ENCODE measurements at regions not wholly inside any gene's neighbourhood (a gene's known extent, or its start where the extent isn't known, plus 50 kb on each side); places are given as distances from the start of the nearest gene placed in this dataset.
"Not testable (repeated sequence)": the region's sequence is repeated elsewhere in the genome, so short reads cannot be mapped to it uniquely, and the experiment has no call there.

DNA sequence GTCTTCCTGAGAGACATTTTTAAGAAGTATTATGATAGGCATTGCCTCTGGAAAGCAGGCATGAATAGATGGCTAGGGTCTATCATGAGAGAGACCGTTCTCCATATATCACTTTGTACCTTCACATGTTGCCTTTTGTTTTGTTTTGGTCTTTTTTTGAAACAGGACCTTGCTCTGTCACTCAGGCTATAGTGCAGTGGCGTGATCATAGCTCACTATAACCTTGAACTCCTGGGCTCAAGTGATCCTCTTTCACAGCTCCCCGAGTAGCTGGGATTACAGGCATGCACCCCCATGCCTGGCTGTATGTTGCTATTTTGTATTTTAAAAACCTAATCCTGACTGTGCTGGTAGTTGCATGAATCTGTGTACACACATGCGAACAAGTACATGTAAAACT lies 869.6 kb upstream of the DEFB115 start:
- not testable (repeated sequence) for DNase-seq (ENCODE audit: low read depth); H3K9me3 ChIP-seq (ENCODE audit: insufficient read depth, low read depth, low read length); H4K20me1 ChIP-seq (ENCODE audit: insufficient read depth, low read length); H3K4me3 ChIP-seq (ENCODE audit: insufficient read depth, low read depth, low read length); H3K4me1 Mint-ChIP-seq (ENCODE audit: low read depth, unreplicated experiment); H3K4me2 ChIP-seq (ENCODE audit: low read length); H3K79me2 ChIP-seq (ENCODE audit: insufficient read depth, low read length); H3K9me3 Mint-ChIP-seq (ENCODE audit: unreplicated experiment); H2AFZ ChIP-seq (ENCODE audit: low read depth, low read length); H3K27me3 Mint-ChIP-seq (ENCODE audit: low read depth, unreplicated experiment); H3K27ac ChIP-seq (ENCODE audit: low read depth, low read length); H3K27ac Mint-ChIP-seq (ENCODE audit: unreplicated experiment); H3K36me3 ChIP-seq (ENCODE audit: insufficient read depth, low read length); H3K9ac ChIP-seq (ENCODE audit: low read length); H3K36me3 Mint-ChIP-seq (ENCODE audit: low read depth, unreplicated experiment); FAIRE-seq; H3K4me1 ChIP-seq (ENCODE audit: insufficient read depth, low read length); H3K27me3 ChIP-seq (ENCODE audit: insufficient read depth, low read length); H3K4me3 Mint-ChIP-seq (ENCODE audit: unreplicated experiment)

DNA sequence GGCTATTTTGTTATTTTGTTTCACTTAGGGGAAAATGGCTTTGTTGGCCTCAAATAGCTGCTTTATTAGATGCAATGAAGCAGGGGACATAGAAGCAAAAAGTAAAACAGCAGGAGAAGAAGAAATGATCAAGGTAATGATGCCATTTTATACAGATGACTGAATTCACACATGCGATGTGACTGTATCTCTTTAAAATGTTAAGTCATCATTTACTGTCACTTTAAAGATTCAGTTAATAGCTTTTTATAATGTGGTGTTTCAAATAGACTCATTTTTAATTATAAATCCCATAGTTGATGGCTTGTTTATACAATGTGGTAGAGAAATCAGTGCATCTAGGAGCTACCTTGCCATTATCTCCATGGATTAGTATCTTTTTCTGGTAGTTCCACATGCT lies 863.9 kb upstream of the DEFB115 start:
- H3K27ac ChIP-seq (ENCODE audit: low read depth, low read length); H3K79me2 ChIP-seq (ENCODE audit: insufficient read depth, low read length): not testable (repeated sequence)
- H3K36me3 Mint-ChIP-seq (ENCODE audit: low read depth, unreplicated experiment) = peaks cover 12% of the 10 kb centered on the region

GRCh38 chr20:30397111-30397510 lies 860.4 kb upstream of the DEFB115 start:
- H2AFZ ChIP-seq (ENCODE audit: low read depth, low read length); H3K27me3 ChIP-seq (ENCODE audit: insufficient read depth, low read length); H3K36me3 ChIP-seq (ENCODE audit: insufficient read depth, low read length); H3K4me1 Mint-ChIP-seq (ENCODE audit: low read depth, unreplicated experiment); DNase-seq (ENCODE audit: low read depth); H3K27me3 Mint-ChIP-seq (ENCODE audit: low read depth, unreplicated experiment); H3K9me3 ChIP-seq (ENCODE audit: insufficient read depth, low read depth, low read length); H3K9me3 Mint-ChIP-seq (ENCODE audit: unreplicated experiment); H3K4me3 Mint-ChIP-seq (ENCODE audit: unreplicated experiment); H3K27ac ChIP-seq (ENCODE audit: low read depth, low read length); H4K20me1 ChIP-seq (ENCODE audit: insufficient read depth, low read length); H3K79me2 ChIP-seq (ENCODE audit: insufficient read depth, low read length); H3K9ac ChIP-seq (ENCODE audit: low read length); H3K4me2 ChIP-seq (ENCODE audit: low read length); H3K27ac Mint-ChIP-seq (ENCODE audit: unreplicated experiment); H3K4me1 ChIP-seq (ENCODE audit: insufficient read depth, low read length); FAIRE-seq; H3K4me3 ChIP-seq (ENCODE audit: insufficient read depth, low read depth, low read length): not testable (repeated sequence)
- H3K36me3 Mint-ChIP-seq (ENCODE audit: low read depth, unreplicated experiment) = peaks cover 18% of the 10 kb centered on the region

More for the DNA sequence above, 863.9 kb upstream of the DEFB115 start:
- DNase-seq (ENCODE audit: low read depth); H2AFZ ChIP-seq (ENCODE audit: low read depth, low read length); H3K27me3 Mint-ChIP-seq (ENCODE audit: low read depth, unreplicated experiment); H4K20me1 ChIP-seq (ENCODE audit: insufficient read depth, low read length); H3K9me3 ChIP-seq (ENCODE audit: insufficient read depth, low read depth, low read length); H3K4me2 ChIP-seq (ENCODE audit: low read length); H3K27ac Mint-ChIP-seq (ENCODE audit: unreplicated experiment); H3K9ac ChIP-seq (ENCODE audit: low read length); H3K27me3 ChIP-seq (ENCODE audit: insufficient read depth, low read length); H3K9me3 Mint-ChIP-seq (ENCODE audit: unreplicated experiment); H3K4me1 ChIP-seq (ENCODE audit: insufficient read depth, low read length); H3K4me3 ChIP-seq (ENCODE audit: insufficient read depth, low read depth, low read length); H3K4me1 Mint-ChIP-seq (ENCODE audit: low read depth, unreplicated experiment); H3K4me3 Mint-ChIP-seq (ENCODE audit: unreplicated experiment); H3K36me3 ChIP-seq (ENCODE audit: insufficient read depth, low read length): not testable (repeated sequence)
- peak; percentile 90 for FAIRE-seq

DNA sequence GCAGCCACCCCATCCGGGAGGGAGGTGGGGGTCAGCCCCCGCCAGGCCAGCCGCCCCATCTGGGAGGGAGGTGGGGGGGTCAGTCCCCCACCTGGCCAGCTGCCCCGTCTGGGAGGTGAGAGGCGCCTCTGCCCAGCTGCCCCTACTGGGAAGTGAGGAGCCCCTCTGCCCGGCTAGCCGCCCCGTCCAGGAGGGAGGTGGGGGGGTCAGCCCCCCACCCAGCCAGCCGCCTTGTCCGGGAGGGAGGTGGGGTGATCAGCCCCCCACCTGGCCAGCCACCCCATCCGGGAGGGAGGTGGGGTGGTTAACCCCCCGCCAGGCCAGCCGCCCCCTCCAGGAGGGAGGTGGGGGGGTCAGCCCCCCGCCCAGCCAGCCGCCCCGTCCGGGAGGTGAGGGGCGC lies 852.4 kb upstream of the DEFB115 start:
- not testable (repeated sequence) for H3K4me1 Mint-ChIP-seq (ENCODE audit: low read depth, unreplicated experiment); H3K4me3 ChIP-seq (ENCODE audit: insufficient read depth, low read depth, low read length); H3K79me2 ChIP-seq (ENCODE audit: insufficient read depth, low read length); H3K9me3 ChIP-seq (ENCODE audit: insufficient read depth, low read depth, low read length); H3K27me3 ChIP-seq (ENCODE audit: insufficient read depth, low read length); FAIRE-seq; H2AFZ ChIP-seq (ENCODE audit: low read depth, low read length); H4K20me1 ChIP-seq (ENCODE audit: insufficient read depth, low read length); H3K27ac Mint-ChIP-seq (ENCODE audit: unreplicated experiment); H3K9ac ChIP-seq (ENCODE audit: low read length); H3K36me3 ChIP-seq (ENCODE audit: insufficient read depth, low read length); H3K4me3 Mint-ChIP-seq (ENCODE audit: unreplicated experiment); H3K27me3 Mint-ChIP-seq (ENCODE audit: low read depth, unreplicated experiment); DNase-seq (ENCODE audit: low read depth); H3K4me2 ChIP-seq (ENCODE audit: low read length); H3K27ac ChIP-seq (ENCODE audit: low read depth, low read length); H3K4me1 ChIP-seq (ENCODE audit: insufficient read depth, low read length)
- Mint-ChIP-seq H3K9me3 (ENCODE audit: unreplicated experiment) (peaks cover 32% of the 10 kb centered on the region), H3K36me3 (ENCODE audit: low read depth, unreplicated experiment) (peaks cover 17% of the 10 kb centered on the region)

GRCh38 chr20:30405585-30405984 lies 851.9 kb upstream of the DEFB115 start:
- not testable (repeated sequence) for FAIRE-seq; H3K27ac Mint-ChIP-seq (ENCODE audit: unreplicated experiment); H3K9me3 ChIP-seq (ENCODE audit: insufficient read depth, low read depth, low read length); H2AFZ ChIP-seq (ENCODE audit: low read depth, low read length); H3K27ac ChIP-seq (ENCODE audit: low read depth, low read length); H3K36me3 ChIP-seq (ENCODE audit: insufficient read depth, low read length); H3K4me2 ChIP-seq (ENCODE audit: low read length); H3K4me3 ChIP-seq (ENCODE audit: insufficient read depth, low read depth, low read length); H3K27me3 Mint-ChIP-seq (ENCODE audit: low read depth, unreplicated experiment); H3K4me1 ChIP-seq (ENCODE audit: insufficient read depth, low read length); H3K27me3 ChIP-seq (ENCODE audit: insufficient read depth, low read length); H3K79me2 ChIP-seq (ENCODE audit: insufficient read depth, low read length); H3K4me1 Mint-ChIP-seq (ENCODE audit: low read depth, unreplicated experiment); H3K9ac ChIP-seq (ENCODE audit: low read length); DNase-seq (ENCODE audit: low read depth); H3K4me3 Mint-ChIP-seq (ENCODE audit: unreplicated experiment); H4K20me1 ChIP-seq (ENCODE audit: insufficient read depth, low read length)
- H3K9me3 Mint-ChIP-seq (ENCODE audit: unreplicated experiment) = peaks cover 35% of the 10 kb centered on the region
- peaks cover 17% of the 10 kb centered on the region for H3K36me3 Mint-ChIP-seq (ENCODE audit: low read depth, unreplicated experiment)

DNA sequence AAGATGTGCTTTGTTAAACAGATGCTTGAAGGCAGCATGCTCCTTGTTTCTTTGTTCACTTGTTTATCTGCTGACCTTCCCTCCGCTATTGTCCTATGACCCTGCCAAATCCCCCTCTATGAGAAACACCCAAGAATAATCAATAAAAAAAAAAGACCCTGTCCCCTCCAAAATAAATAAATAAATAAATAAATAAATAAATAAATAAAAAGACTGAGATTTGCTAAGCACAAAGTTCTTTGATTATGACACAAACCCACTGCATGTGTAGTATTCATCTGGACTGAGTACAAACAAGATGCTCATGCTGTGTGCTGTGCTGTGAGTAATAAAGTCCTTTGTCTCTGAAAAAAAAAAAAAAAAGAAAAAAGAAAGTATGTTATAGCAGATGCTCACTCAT lies 851.1 kb upstream of the DEFB115 start:
- not testable (repeated sequence) for H4K20me1 ChIP-seq (ENCODE audit: insufficient read depth, low read length); H3K4me1 Mint-ChIP-seq (ENCODE audit: low read depth, unreplicated experiment); H3K4me3 ChIP-seq (ENCODE audit: insufficient read depth, low read depth, low read length); H3K4me2 ChIP-seq (ENCODE audit: low read length); H3K9ac ChIP-seq (ENCODE audit: low read length); H3K9me3 ChIP-seq (ENCODE audit: insufficient read depth, low read depth, low read length); H3K4me3 Mint-ChIP-seq (ENCODE audit: unreplicated experiment); H2AFZ ChIP-seq (ENCODE audit: low read depth, low read length); H3K79me2 ChIP-seq (ENCODE audit: insufficient read depth, low read length); H3K36me3 ChIP-seq (ENCODE audit: insufficient read depth, low read length); H3K4me1 ChIP-seq (ENCODE audit: insufficient read depth, low read length); H3K27ac ChIP-seq (ENCODE audit: low read depth, low read length); DNase-seq (ENCODE audit: low read depth); FAIRE-seq; H3K27ac Mint-ChIP-seq (ENCODE audit: unreplicated experiment); H3K27me3 ChIP-seq (ENCODE audit: insufficient read depth, low read length); H3K27me3 Mint-ChIP-seq (ENCODE audit: low read depth, unreplicated experiment)
- peaks cover 13% of the 10 kb centered on the region for H3K36me3 Mint-ChIP-seq (ENCODE audit: low read depth, unreplicated experiment)
- H3K9me3 Mint-ChIP-seq (ENCODE audit: unreplicated experiment) = peaks cover 34% of the 10 kb centered on the region
